NCI-H460 (cell line): ENCODE measurements at regions not wholly inside any gene's neighbourhood (a gene's known extent, or its start where the extent isn't known, plus 50 kb on each side); places are given as distances from the start of the nearest gene placed in this dataset.

ENCODE experiments used
- DNase-seq: peaks from one replicate; pipeline ENCODE4 v3.0.0-alpha.2; 2016; ENCODE audit warnings: low read depth; ENCODE audit errors: extremely low read depth

GRCh38 chr5:152978141-152978835, 512.2 kb upstream of the GRIA1 start:
- no peak for DNase-seq

- DNase-seq, result no peak
Observed at GRCh38 chr5:152987131-152987530, 503.3 kb upstream of the GRIA1 start.

DNA sequence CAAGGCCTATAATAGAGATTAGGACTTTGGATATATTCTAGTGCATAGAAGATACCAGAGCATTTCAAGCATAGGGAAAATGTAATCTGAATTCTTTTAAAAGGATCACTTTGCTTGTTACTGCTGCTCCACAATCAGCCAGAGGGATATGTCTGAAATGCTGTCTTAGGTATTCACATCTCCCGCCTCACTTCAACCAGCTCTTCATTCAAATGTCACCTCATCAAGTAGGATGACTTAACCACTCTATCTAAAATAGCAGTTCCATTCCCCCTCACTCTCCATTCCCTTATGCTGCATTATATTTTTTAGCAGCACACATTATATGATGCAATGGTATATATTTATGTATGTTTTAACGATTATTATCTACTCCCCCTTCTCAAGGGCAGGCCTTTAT, 500.3 kb upstream of the GRIA1 start:
- DNase-seq, result no peak

DNA sequence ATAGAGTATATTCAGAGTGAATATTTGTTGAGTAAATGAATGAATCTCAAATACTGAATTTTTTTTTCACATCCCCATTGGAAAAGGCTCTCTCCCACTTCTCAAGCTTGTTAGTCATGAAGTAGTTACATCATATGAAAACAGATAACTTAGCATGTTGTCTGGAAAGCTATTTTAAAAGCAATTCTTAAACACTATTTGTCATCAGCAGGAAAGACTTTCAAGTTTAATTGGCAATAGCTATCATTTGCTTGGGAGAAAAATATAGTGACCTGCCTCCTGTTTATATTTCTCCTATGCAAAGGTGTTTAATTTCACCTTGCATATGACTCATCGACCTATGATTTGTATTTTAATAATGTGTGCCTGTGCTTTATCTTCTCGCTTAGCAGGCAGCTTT, 499.8 kb upstream of the GRIA1 start:
- no peak for DNase-seq

DNA sequence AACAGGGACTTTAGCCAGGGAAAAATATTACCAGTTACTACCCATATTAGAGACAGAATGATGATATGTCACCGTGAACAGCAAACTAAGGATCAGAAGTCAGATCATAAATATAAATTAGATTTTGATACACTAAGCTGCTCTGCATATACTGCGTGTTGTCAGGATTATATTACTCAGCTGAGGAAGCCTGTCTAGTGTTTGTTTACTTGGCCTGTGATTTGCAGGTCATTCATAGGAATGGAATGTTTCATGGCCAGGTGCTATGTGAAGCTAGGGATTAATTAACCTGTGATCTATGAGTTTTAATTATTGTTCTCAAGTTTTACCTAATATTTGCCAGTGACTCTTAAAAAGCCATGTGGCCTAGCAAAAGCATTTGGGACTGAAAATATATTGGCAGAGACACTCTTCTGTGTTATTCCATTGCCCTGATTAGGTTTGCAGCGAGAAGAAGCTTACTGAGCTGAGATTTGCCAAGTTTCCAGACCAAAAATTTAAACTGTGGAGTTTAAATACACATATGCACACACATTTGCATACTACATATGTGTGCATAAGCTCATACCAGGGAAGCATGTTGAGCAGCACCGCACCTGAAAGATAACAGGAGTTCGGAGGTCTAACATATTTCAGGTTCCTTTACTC, 496.3 kb upstream of the GRIA1 start:
- no peak for DNase-seq

- no peak for DNase-seq
Observed at GRCh38 chr5:152995214-152995725, 495.2 kb upstream of the GRIA1 start.

- no peak for DNase-seq
Observed at GRCh38 chr5:153005711-153006110, 484.8 kb upstream of the GRIA1 start.

DNA sequence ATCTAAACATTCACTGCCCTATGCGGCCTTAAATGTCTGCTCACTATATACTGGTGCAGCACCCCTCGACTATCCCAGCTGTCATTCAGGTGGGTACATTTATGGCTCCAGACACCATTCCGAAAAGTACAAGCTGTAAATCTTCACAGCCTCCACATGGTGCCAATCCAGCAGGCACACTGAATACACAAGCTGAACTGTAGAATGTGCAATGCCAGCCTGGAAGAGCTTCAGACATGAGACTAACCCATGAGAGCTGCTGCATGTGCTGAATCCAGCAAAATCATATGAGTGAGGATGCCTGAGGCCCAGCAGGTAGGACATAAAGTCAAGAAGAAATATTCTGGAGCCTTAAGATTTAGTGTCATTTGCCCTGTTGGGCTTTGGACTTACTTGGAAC, 483.8 kb upstream of the GRIA1 start:
- DNase-seq, result no peak

DNA sequence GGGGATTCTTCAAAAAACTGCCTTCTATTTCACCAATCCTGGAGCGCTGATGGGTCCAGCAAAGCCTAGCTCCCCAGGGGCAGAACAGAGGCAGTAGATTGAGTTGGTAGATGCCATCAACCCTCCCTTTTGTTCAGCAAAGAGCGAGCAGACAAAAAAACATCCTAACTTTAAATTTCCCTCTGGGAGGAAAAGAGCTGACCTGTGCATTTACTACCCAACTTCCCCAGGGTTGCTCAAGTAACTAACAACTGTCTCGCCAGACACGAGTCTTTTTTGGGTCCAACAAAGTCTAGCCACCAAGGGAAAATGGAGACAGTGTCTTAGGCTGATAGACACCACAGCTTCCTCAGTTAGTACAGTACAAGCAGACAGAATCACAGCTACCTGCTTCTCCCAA, 476.3 kb upstream of the GRIA1 start:
- no peak for DNase-seq

GRCh38 chr5:153018121-153018520, 472.3 kb upstream of the GRIA1 start:
- DNase-seq, result no peak

DNA sequence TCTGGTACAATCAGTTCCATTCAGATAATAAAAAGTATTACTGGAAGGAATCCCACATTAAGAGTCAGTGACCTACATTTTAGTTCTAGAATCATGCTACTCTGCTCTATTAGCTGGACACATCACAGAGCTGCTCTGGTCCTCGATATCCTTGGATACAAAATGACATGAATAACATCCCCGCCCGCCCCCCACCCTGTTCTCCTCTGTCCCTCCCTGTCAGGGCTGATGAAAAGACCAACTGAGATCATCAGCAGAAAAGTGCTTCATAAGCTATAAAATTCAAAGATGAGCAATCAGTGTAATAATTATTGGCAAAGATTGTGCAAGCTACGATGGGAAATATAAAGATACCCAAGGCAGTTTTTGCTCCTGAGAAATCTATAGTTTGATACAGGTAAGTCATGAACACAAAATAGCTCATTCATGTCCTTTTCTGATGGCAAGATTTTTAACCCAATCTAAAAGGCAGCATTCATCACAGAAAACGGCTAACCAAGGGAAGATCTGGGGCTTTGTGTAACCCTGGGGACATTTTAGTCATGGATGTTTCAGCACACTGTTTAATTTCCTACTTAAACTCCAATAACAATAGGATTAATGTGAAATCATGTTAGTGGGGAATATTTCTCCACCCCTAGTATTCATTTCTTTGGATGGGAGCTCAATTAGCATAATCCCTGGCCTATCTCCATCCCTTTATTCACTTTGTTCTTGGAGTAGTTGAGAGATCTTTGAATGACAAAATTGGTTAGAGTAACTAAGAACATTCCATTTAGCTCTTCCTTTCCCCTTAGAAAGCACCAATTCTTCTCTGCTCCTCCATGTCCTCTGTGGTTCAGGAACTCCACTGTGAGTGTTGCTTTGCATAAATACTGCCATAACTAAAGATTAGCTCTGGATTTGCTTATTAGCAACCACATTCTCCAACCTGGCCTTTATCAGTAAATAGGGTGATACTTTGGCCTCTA, 459.4 kb upstream of the GRIA1 start:
- DNase-seq, result no peak

- no peak for DNase-seq
Observed at GRCh38 chr5:153039501-153039900, 451.0 kb upstream of the GRIA1 start.

DNA sequence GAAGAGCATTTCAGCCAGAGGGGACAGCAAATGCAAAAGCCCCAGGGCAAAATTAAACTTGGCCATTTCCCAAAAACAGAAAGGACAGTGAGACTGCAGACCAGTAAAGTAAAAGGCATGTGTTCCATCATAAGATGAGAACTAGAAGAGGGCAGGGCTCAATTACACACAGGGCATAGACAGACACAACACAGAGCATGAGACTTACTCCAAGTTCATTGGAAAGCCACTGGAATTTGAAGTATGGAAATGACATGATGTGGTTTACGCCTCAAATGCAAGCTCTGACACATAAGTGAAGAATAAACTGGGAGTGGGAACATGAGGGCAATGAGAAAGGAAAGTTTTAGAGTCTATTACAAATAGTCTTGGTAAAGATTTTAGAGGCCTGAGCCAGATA, 446.6 kb upstream of the GRIA1 start:
- no peak for DNase-seq

DNA sequence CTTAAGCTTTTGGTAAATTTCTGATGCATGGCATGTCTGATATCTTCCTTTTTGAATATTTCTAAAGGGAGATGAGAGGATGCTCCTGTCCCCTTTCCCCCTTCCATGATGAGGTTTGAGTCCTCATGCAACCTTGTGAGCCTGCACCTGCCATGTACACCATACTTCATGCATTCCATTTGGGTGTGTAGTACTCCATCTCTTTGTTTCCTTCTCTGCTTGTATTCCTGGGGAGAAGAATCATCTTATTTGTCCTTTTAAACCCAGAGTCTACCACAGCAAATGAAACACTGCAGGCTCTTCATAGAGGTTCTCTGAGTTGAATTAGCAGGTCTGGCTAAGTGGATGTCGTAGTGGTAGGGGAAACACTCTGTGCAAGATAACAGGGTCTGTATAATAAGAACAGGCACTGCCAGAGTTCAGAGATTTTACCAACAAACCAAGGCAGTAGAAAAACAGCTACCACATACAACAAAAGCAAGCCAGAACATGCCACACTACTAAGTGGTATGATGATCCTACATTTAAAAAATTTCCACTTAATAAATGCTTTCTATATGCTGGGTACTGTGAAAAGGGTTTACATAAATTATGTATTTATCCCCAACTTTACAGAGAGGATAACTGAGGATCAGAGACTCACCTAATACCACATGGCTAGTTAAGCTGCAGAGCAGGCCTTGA, 439.8 kb upstream of the GRIA1 start:
- DNase-seq, result no peak

DNA sequence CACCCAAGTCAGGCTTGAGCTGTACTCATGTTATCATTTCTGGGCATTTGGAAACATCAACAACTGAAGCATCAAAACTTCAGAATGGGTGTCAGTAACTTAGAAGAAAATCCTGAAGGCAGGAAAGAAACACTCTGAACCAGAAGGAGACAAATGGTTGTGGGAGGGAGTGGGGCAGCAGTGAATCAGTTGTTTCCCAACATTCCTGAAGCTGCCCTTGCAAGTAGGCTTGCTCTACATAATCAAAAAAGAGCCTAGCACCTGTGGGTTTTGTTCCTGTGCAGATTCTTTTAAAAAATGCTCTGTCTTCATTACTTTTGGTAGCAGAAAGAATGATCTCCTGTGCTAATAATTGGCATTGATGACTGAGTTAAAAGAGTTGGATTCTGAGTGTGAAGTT, 424.2 kb upstream of the GRIA1 start:
- DNase-seq, result no peak

DNA sequence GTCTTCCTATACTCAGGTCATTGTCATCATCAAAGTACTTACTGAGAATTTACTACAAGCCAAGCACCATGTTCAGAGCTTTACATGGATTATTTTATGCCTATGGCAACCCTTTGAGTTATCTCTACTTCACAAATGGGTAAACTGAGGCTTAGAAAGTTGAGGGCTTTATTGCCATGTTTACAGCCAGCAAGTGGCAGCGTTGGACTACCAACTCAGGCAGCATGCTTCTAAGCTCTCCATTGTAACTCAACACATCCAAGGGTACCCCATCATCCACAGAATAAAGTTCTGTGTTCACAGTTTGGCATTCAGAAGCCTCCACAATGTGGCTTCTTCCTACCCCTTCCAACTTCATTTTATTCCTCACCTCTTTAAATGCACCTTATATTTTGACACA, 422.6 kb upstream of the GRIA1 start:
- no peak for DNase-seq

DNA sequence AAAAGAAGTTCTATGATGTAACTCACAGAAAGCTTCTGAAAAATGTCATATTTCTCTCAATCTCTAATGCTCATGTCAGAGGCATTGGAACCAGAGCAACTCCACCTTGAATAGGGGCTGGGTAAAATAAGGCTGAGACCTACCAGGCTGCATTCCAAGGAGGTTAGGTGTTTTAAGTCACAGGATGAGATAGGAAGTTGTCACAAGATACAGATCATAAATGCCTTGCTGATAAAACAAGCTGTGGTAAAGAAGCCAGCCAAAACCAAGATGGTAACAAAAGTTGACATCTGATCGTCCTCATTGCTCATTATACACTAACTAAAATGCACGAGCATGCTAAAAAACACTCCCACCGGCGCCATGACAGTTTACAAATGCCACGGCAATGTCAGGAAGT, 411.1 kb upstream of the GRIA1 start:
- no peak for DNase-seq

- DNase-seq, result no peak
Observed at GRCh38 chr5:153080940-153081339, 409.5 kb upstream of the GRIA1 start.

DNA sequence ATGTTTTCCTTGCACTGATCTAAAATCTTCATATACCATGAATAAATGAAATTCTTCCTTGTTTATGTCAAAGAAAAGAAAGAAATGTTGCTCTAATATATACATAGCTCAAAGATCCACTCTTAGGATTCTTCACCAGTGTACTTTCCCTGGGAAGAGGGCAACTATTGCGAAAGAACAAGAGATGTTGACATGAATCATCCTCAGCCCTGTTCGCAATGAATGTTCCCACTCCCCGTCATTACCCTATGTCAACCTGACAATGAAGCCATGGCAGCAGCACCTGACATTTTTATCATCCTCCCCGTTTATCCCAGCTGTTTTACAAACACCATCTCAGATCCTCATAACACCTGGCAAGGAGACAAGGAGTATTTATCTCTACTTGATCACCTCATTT, 409.1 kb upstream of the GRIA1 start:
- no peak for DNase-seq

- no peak for DNase-seq
Observed at GRCh38 chr5:153084511-153084910, 406.0 kb upstream of the GRIA1 start.

DNA sequence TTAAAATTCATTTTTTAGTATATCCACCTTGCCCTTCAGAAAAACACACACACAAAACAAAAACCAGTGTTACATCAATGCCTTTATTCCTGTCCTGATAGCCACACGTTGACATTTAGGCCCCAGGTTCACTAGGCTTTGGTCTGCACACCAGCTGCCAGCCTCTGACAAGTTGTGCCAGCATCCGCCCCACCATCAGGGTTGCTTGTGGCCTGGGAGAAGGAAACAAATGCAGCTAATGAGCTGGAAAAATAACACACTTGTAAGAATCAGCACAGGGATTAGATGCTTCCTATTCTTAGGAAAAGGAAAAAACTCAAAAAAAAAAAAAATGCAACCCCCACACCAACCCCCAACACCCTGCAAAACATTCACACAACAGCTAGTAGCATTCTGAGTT, 404.0 kb upstream of the GRIA1 start:
- no peak for DNase-seq
